T47D (cell line): ENCODE measurements at regions not wholly inside any gene's neighbourhood (a gene's known extent, or its start where the extent isn't known, plus 50 kb on each side); places are given as distances from the start of the nearest gene placed in this dataset.
A peak's percentile ranks its signal among the peaks of the same experiment; 100 is the strongest.

Experiments
- DNase-seq, 2 experiments: peaks; one replicate each; pipeline versions ENCODE4 v3.0.0 to v3.0.0-alpha.2; 2011 to 2012; ENCODE audit warnings: low read depth in 1 of 2, low spot score in 1 of 2
- JUND ChIP-seq: IDR thresholded peaks from 2 replicates; pipeline ENCODE4 v1.6.1; 2012; ENCODE audit warnings: low read depth
- in situ Hi-C: cut with HindIII; loops from 2 replicates; pipeline ENCODE4 v1.10.0; 2016; ENCODE audit warnings: low sequenced_read_pairs, low pct_unique_long_range_greater_than_20kb

DNA sequence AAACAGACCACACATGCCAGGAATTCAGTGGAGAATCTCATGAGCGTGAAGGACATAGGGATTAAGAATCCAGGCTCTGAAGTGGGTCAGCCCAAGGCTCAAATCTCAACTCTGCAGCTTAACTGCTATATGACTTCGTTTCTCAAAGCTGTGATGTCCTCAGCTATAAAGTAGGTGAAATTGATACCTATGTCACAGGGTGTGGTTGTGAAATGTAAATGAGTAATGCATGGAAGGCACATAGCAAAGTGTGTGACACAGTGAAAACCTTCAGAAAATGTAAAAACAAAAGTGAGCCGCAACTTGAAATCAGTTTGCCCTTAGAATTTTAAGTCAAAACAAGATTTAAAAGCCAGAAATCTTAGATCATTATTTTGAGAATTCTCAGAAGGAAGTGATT, 145.7 kb upstream of the PRMT6 start:
- in situ Hi-C loops = no loop called here
- no peak for TF ChIP-seq JUND
- no peak for DNase-seq

DNA sequence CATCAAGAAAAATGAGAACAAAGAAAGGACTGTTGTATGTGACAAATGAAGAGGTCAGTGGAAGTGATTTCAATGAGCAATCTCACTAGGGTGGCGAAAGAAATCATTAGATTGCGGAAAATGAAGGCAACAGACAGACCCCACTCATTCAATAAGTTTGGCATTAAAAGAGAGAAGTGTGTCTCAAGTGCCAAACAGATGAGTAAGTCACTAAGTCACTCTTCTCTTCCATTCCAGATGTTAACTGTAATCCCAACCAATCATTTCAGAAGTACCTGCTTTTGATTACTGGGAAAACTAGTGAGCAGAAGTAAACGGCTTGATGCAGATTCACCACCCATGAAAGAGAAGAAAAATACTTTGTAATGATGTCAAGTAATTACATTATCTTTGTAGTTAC, 144.3 kb upstream of the PRMT6 start:
- TF ChIP-seq JUND = no peak
- DNase-seq = no peak
- in situ Hi-C loops = no loop called here

DNA sequence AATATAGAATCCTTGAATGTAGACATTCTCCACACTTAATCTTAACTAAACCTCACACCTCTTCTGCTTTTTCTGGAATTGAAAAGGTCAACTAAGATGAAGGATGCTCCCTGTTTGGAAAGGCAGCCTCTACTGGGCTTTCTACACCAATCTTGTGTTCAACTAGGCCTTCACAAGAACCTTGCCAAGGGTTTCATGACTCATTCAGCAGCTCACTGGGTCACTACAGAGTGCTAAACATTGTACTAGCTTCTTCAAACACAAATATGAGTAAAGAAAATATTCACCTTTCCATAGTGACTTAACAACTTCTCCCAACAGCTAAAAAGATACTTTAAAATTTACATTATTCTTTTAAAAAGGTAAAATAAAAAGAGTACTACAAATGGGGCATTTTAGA, 135.3 kb upstream of the PRMT6 start:
- DNase-seq = no peak
- in situ Hi-C loops = no loop called here
- no peak for TF ChIP-seq JUND

DNA sequence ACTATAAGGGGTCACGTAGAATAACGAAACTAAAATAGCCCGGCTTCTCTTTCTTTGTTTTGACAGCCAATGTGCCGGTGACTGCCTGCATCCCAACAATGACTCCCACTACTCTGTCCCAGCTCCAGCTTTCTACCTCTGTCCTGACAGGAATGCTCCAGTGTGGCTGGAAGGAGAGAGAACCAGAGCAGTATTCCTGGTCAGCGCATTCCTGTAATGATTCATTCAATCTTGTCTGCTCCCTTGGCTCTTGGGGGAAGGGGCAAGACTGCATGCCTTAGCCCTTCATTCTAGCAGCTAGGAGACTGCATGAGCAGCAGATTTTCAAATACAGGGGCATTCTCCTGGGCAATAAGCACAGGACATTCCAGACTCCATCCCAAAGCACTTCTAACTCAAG, 132.1 kb upstream of the PRMT6 start:
- TF ChIP-seq JUND = no peak
- DNase-seq = peak in 1 of 2 experiments; percentile 28
- in situ Hi-C loops = no loop called here

DNA sequence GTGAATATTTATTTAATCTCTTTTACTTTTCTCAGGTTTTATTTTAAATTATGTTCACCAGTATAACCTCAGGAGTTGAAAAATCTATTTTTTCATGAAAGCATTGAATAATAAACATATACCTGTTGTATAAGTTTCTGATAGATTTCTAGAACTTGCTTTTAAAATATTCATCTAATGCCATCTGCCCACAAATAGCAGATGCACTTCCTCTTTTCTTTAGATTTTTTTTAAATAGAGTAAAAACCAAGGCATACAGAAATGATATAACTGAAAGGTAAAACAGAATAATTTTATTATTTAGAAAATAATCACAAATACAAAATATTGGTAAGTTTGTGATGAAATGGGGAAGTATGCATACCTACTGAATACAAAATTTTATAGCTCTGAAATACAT, 130.7 kb upstream of the PRMT6 start:
- no peak for DNase-seq
- in situ Hi-C loops = no loop called here
- TF ChIP-seq JUND = no peak

DNA sequence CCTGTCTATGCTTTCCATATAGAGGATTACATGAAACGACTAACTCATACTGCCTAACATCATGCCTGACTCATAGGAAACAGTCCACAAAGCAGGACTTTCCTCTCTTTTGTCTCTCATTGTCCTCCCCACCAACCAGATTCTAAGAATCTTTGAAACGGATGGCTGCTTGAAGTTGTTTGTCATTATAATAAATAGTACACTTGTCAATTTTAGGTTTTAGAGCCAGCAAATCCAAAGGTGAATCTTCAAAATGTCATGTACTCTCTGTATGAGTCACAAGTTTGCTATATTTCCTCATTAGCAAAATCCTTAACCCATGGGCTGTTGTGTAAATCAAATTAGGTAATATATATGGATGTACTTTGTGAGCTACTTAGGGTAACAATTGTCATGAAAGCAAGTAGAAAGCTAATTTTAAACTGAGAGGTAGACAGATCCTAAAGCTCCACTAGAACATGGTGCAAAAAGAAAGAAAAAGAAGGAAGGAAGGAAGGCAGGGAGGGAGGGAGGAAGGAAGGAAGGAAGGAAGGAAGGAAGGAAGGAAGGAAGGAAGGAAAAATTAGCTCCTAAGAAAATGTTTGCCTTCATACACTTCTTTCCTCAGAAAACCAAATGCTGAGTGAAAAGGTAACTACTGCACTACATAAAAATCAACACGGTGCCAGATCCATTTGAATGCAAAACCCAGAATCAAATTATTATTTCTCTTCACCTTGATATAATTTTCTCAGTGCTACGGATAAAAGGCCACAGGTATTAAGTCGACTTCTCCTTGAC, 129.5 kb upstream of the PRMT6 start:
- in situ Hi-C loops = no loop called here
- DNase-seq = no peak
- no peak for TF ChIP-seq JUND

DNA sequence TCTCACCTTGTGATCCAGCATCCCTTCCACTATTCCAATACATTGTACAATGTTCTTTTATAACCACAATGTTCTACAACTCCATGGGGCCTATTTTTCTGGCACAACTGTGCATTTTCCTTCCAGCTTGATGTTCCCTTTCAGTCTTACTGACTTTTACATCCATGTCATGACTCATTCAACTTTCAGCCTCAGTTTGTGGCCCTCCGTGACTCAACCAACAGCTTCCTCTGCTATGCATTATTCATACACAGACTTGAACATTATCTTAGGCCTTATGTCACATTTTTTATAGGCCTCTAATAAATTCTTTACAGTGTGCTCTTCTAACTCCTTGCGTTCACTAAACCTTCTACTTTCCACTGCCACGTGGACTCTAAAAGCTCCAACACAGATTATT, 119.4 kb upstream of the PRMT6 start:
- DNase-seq = no peak
- in situ Hi-C loops = no loop called here
- TF ChIP-seq JUND = no peak

DNA sequence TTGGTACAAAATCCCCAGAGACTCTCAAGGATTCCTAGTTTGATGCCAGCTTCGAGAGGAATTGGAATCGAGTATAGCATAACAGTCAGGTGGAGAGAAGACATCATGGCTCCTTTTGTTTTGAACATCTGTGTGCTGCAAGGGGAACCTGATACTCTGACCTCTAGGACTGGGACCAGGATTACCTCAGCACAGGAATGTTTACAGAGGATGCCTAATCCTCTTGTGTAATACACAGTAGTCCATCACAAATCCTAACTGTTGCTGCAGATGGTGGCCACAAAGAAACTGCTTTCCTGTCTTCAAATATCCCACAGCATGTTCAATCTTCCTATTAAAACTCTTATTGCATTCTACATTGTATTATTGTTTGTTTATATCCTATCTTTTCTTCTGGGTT, 111.8 kb upstream of the PRMT6 start:
- no peak for DNase-seq
- in situ Hi-C loops = no loop called here
- no peak for TF ChIP-seq JUND

DNA sequence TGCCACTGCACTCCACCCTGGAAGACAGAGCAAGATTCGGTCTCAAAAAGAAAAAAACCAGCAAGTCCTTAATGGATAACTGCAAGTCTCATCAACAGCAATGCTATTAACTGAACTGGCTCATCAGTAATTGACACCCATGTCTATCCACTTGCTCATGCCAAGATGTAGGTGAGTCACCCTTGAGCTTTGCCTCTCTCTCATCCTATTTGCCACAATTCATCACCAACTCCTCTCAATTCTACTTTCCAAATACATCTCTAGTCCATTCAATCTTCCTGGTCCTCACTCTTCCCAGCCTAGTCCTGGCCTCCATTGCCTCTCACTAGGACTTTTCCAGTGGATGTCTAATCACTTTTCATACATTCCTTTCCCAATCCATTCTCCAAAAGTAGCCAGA, 103.7 kb upstream of the PRMT6 start:
- no peak for TF ChIP-seq JUND
- no peak for DNase-seq
- in situ Hi-C loops = no loop called here

DNA sequence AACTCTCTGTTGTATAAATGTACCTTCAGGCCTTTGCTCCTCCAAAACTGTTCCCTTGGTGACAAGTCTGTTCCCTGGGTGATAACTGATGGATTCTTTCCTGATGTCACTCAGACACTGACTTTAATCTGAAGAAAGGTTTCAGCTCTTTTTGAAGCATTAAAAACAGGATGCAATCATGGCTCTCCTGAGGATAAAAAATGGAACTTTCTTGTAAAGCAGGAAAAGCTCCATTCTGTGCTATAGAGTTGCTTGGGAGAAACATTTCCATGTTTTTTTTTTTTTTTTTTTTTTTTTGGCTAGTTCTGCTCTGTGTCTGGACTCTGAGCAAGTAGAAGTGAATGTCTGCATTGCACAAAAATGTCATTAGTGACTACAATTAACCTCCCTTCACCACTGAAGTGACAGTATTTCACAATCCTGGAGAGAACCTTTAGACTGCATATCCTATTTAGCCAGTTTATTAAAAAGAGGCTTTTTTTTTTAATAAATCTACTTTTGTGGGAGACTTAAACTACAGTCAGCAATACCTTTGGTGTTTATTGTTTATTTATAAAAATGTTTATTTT, 101.7 kb upstream of the PRMT6 start:
- no peak for TF ChIP-seq JUND
- in situ Hi-C loops = no loop called here
- no peak for DNase-seq

DNA sequence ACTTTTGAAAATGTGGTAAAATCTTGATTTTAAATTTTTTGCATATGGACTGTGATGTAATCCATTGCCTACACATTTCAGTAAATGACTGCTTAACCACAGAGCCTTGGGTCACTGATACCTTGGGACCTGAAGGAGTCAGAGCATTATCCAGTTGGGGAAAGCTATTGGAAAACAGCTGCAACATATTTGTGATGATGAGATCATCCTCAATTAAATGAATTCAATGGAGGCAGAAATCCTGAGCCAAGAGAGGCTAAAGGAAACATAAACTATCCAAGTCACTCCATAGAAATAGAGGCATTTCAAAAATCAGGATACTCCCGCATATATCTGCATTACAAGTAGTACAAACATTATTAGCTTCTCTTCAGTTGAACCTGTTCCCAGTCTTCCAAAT, 99.8 kb upstream of the PRMT6 start:
- DNase-seq = no peak
- in situ Hi-C loops = no loop called here
- no peak for TF ChIP-seq JUND

DNA sequence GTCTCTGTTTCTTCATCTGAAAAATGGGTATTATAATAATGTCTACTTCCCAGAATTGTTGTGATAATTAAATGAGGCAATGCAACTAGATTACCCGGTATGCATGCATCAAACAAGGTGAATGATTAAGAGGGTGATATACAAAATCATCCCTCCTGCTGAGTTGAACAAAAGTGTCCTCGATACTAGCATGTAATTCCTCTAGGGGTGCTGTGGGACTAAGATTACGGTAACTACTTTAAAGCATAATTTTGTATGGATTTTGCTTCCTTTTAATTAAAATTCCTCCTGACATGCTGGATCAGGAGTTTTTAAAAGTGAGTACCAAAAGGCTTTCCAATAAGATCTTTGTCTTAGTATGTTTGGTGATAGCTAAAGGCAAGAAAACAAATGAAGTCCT, 98.7 kb upstream of the PRMT6 start:
- no peak for TF ChIP-seq JUND
- in situ Hi-C loops = no loop called here
- no peak for DNase-seq

DNA sequence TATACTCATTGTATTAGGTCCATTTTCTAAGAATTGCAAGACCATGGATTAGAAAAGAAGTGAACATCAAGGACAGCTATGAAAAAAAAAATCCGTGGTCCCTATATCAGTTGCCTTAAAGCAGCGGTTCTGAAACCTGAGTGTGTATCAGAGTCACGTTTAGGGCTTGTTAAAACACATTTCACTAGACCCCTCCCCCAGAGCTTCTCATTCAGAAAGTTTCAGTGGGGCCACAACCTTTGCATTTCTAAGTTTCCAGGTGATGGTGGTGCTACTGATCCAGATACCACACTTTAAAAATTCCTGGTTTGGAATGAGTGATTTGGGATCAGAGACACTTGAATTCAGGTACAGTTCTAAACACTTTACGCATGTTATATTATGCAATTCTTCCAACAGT, 96.1 kb upstream of the PRMT6 start:
- TF ChIP-seq JUND = no peak
- in situ Hi-C loops = no loop called here
- DNase-seq = no peak

DNA sequence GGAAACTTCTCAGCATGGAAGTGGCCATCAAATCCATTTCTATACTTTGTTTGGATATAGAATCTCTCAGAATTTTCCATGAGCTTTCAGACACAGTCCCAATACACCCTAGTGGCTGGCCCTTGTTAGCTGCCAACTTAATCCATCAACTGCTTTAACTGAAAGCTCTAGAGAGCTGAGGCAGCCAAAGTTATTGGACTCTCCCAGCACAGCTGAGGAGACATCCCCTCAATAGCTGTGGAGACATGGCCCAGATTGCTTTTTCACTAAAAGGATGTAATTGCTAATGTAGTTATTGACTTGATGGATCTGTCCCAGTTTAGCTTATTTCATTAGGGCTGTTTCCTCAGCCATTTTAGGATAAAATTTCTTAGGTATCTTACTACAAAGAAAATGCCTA, 94.8 kb upstream of the PRMT6 start:
- in situ Hi-C loops = no loop called here
- DNase-seq = no peak
- no peak for TF ChIP-seq JUND
